ENCODE measurements at regions not wholly inside any gene's neighbourhood (a gene's known extent, or its start where the extent isn't known, plus 50 kb on each side); places are given as distances from the start of the nearest gene placed in this dataset.

GRCh38 chr4:32394255-32394654 is 1674.1 kb downstream of the PCDH7 start:
- FAIRE-seq: no peak
- DNase-seq (ENCODE audit: low read depth in 1 of 2, low spot score in 1 of 2): no peak
- Histone ChIP-seq H3K4me1 (no peaks in the 10 kb centered on the region), H3K4me3 (no peak overlapping the region), H3K9me3 (no peaks in the 10 kb centered on the region), H3K4me2 (no peak overlapping the region), H3K27ac (no peak overlapping the region)
- 89% methylated on average over 1 of the region's 1 CpG for WGBS (ENCODE audit: missing lambda C conversion rate)
- ChIA-PET POLR2A (no interaction called here), CTCF (interaction anchor here (0.6 kb wide), 1 partner anchor 12 kb away, joined by 3 read pairs; no protein-coding TSS in a partner anchor)
- TF ChIP-seq JUNB (IDR thresholded peaks at IDR 0.05) (no peak), REST (IDR thresholded peaks at IDR 0.05) (no peak), MAFK (IDR thresholded peaks at IDR 0.05; ENCODE audit: partially characterized antibody) (peak; percentile 86)
- no peak for ATAC-seq

- FAIRE-seq (no peak), ATAC-seq (no peak), DNase-seq (ENCODE audit: low read depth in 1 of 2, low spot score in 1 of 2) (no peak)
- H3K27ac ChIP-seq: no peak overlapping the region
- H3K9me3 ChIP-seq: no peaks in the 10 kb centered on the region
- no peak overlapping the region for H3K4me3 ChIP-seq
- 27% methylated on average over 7 of the region's 7 CpGs for WGBS (ENCODE audit: missing lambda C conversion rate)
- H3K4me1 ChIP-seq: no peaks in the 10 kb centered on the region
- ChIA-PET POLR2A (no interaction called here), CTCF (interaction anchor here (0.6 kb wide), 1 partner anchor 1864 kb away, joined by 4 read pairs; no protein-coding TSS in a partner anchor)
- TF ChIP-seq CHD4 (IDR thresholded peaks at IDR 0.05; ENCODE audit: borderline replicate concordance): no peak
- no peak for TF ChIP-seq ESRRA (IDR thresholded peaks at IDR 0.05; ENCODE audit: borderline replicate concordance, low read length)
- TF ChIP-seq POLR2A (IDR thresholded peaks at IDR 0.05; ENCODE audit: low read length): no peak
- no peak for TF ChIP-seq PBX3 (IDR thresholded peaks at IDR 0.05)
- no peak for TF ChIP-seq BCL3 (IDR thresholded peaks at IDR 0.05)
- no peak for TF ChIP-seq MAZ (IDR thresholded peaks at IDR 0.05; ENCODE audit: borderline replicate concordance, low read depth, low read length)
- no peak for TF ChIP-seq RAD21 (conservative IDR thresholded peaks at IDR 0.05 in 1 of 2, IDR thresholded peaks at IDR 0.05 in 1 of 2)
- TF ChIP-seq SREBF2 (IDR thresholded peaks at IDR 0.05): no peak
- no peak for TF ChIP-seq KDM5A (IDR thresholded peaks at IDR 0.05)
- no peak for TF ChIP-seq FOSL2 (IDR thresholded peaks at IDR 0.05)
- no peak for TF ChIP-seq FOSL2 (CRISPR knock-in tag; IDR thresholded peaks at IDR 0.05)
- TF ChIP-seq RCOR1 (IDR thresholded peaks at IDR 0.05; ENCODE audit: low read depth, low read length): no peak
- no peak for TF ChIP-seq EP300 (IDR thresholded peaks at IDR 0.05)
- TF ChIP-seq MAX (IDR thresholded peaks at IDR 0.05): no peak
- no peak for TF ChIP-seq NR3C1 (IDR thresholded peaks at IDR 0.05)
- no peak for TF ChIP-seq JUN (IDR thresholded peaks at IDR 0.05)
- no peak for TF ChIP-seq TP53 (CRISPR knock-in tag; IDR thresholded peaks at IDR 0.05)
- no peak for TF ChIP-seq ZFP36 (IDR thresholded peaks at IDR 0.05; ENCODE audit: borderline replicate concordance, partially characterized antibody)
- TF ChIP-seq EHMT2 (IDR thresholded peaks at IDR 0.05; ENCODE audit: low read depth): no peak
- no peak overlapping the region for H3K4me2 ChIP-seq
Measured at GRCh38 chr4:32396507-32397070, 1676.4 kb downstream of the PCDH7 start.
